ENCODE measurements at regions not wholly inside any gene's neighbourhood (a gene's known extent, or its start where the extent isn't known, plus 50 kb on each side); places are given as distances from the start of the nearest gene placed in this dataset.
A peak's percentile ranks its signal among the peaks of the same experiment; 100 is the strongest.

- peak; percentile 89 for TF ChIP-seq CTCF (IDR thresholded peaks at IDR 0.05; ENCODE audit: low read depth, low read length)
- in situ Hi-C loops (cut with HindIII; ENCODE audit: low sequenced_read_pairs): no loop called here
- DNase-seq (ENCODE audit: low read depth, low spot score): peak; percentile 55
- H3K4me3 ChIP-seq (ENCODE audit: low read depth, low read length): no peak overlapping the region
Observed at GRCh38 chr10:6920072-6921019, 340.3 kb upstream of the PRKCQ start.

- DNase-seq (ENCODE audit: low read depth, low spot score): no peak
- in situ Hi-C loops (cut with HindIII; ENCODE audit: low sequenced_read_pairs): no loop called here
- no peak overlapping the region for H3K4me3 ChIP-seq (ENCODE audit: low read depth, low read length)
- no peak for TF ChIP-seq CTCF (IDR thresholded peaks at IDR 0.05; ENCODE audit: low read depth, low read length)
Observed at GRCh38 chr10:6919077-6919476, 339.0 kb upstream of the PRKCQ start.

GRCh38 chr10:6918305-6918704 lies 338.2 kb upstream of the PRKCQ start:
- no peak for DNase-seq (ENCODE audit: low read depth, low spot score)
- peak; percentile 53 for TF ChIP-seq CTCF (IDR thresholded peaks at IDR 0.05; ENCODE audit: low read depth, low read length)
- H3K4me3 ChIP-seq (ENCODE audit: low read depth, low read length): no peak overlapping the region
- in situ Hi-C loops (cut with HindIII; ENCODE audit: low sequenced_read_pairs): no loop called here

GRCh38 chr10:6917125-6917524 lies 337.0 kb upstream of the PRKCQ start:
- H3K4me3 ChIP-seq (ENCODE audit: low read depth, low read length): no peak overlapping the region
- no peak for DNase-seq (ENCODE audit: low read depth, low spot score)
- in situ Hi-C loops (cut with HindIII; ENCODE audit: low sequenced_read_pairs): no loop called here
- no peak for TF ChIP-seq CTCF (IDR thresholded peaks at IDR 0.05; ENCODE audit: low read depth, low read length)

- in situ Hi-C loops (cut with HindIII; ENCODE audit: low sequenced_read_pairs): no loop called here
- no peak overlapping the region for H3K4me3 ChIP-seq (ENCODE audit: low read depth, low read length)
- no peak for DNase-seq (ENCODE audit: low read depth, low spot score)
- TF ChIP-seq CTCF (IDR thresholded peaks at IDR 0.05; ENCODE audit: low read depth, low read length): no peak
Observed at GRCh38 chr10:6916601-6917000, 336.5 kb upstream of the PRKCQ start.

GRCh38 chr10:6915307-6915706 lies 335.2 kb upstream of the PRKCQ start:
- DNase-seq (ENCODE audit: low read depth, low spot score): no peak
- in situ Hi-C loops (cut with HindIII; ENCODE audit: low sequenced_read_pairs): no loop called here
- H3K4me3 ChIP-seq (ENCODE audit: low read depth, low read length): no peak overlapping the region
- no peak for TF ChIP-seq CTCF (IDR thresholded peaks at IDR 0.05; ENCODE audit: low read depth, low read length)

Data from astrocyte of the spinal cord (primary cell).